ENCODE measurements at regions not wholly inside any gene's neighbourhood (a gene's known extent, or its start where the extent isn't known, plus 50 kb on each side); places are given as distances from the start of the nearest gene placed in this dataset.
"Not testable (repeated sequence)": the region's sequence is repeated elsewhere in the genome, so short reads cannot be mapped to it uniquely, and the experiment has no call there.

- not testable (repeated sequence) for H3K79me2 ChIP-seq (ENCODE audit: control insufficient read depth, insufficient read depth, low read length, poor library complexity); H2BK5ac ChIP-seq (ENCODE audit: low read depth, low read length, poor library complexity); H3K79me1 ChIP-seq (ENCODE audit: low read length)
Measured at GRCh38 chr1:143884932-143885574, 86.7 kb downstream of the FAM72C start.

DNA sequence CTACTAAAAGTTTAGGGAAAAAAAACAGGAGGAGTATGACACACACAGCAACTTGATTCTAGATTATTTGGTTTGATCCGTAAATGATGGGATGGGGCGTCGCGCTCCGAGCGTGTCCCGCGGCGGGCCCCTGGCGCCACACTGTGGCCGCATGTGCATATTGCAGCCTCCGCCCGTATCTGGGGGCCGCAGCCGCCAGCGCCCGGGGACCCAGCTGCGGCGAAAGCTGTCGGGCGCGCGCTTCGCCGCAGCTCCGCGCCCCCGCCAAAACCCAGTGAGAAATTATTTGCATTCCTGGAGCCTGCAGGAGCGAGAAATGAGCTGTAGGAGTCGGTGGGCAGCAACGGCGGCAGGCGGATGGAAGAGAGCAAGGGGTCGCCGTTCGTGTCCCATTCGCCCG is 87.3 kb downstream of the FAM72C start:
- H2AFZ ChIP-seq (ENCODE audit: insufficient read depth, low read length, poor library complexity); H3K18ac ChIP-seq (ENCODE audit: low read length); H4K12ac ChIP-seq (ENCODE audit: low read depth, low read length); H3K4me3 ChIP-seq (ENCODE audit: low read depth, low read length); H2AK5ac ChIP-seq (ENCODE audit: low read length); H3K4ac ChIP-seq (ENCODE audit: low read depth, low read length); H3K36me3 ChIP-seq (ENCODE audit: control insufficient read depth in 1 of 2, insufficient read depth in 2 of 2, low read length in 2 of 2); H3K23ac ChIP-seq (ENCODE audit: low read length); H2BK5ac ChIP-seq (ENCODE audit: low read depth, low read length, poor library complexity); H3K79me1 ChIP-seq (ENCODE audit: low read length); H3K27me3 ChIP-seq (ENCODE audit: insufficient read depth, low read length); H2BK120ac ChIP-seq (ENCODE audit: insufficient read depth, low read length, poor library complexity); H4K91ac ChIP-seq (ENCODE audit: low read depth, low read length); H3K9ac ChIP-seq (ENCODE audit: low read length); H3K4me2 ChIP-seq (ENCODE audit: low read length); H2BK12ac ChIP-seq (ENCODE audit: low read length); H3K14ac ChIP-seq (ENCODE audit: low read length); DNase-seq; H3K4me1 ChIP-seq (ENCODE audit: control insufficient read depth in 1 of 2, insufficient read depth in 2 of 2, low read length in 2 of 2); H3K79me2 ChIP-seq (ENCODE audit: control insufficient read depth, insufficient read depth, low read length, poor library complexity); H3K27ac ChIP-seq (ENCODE audit: low read depth, low read length); H3K9me3 ChIP-seq (ENCODE audit: insufficient read depth, low read depth, low read length); H4K8ac ChIP-seq (ENCODE audit: low read depth, low read length): not testable (repeated sequence)
- no CpG with 5 or more reads among the region's 38 CpGs for whole genome bisulfite sequencing (ENCODE audit: extremely low coverage, insufficient coverage, insufficient read length)

More at GRCh38 chr1:143884932-143885574, 86.7 kb downstream of the FAM72C start:
- H2BK120ac ChIP-seq (ENCODE audit: insufficient read depth, low read length, poor library complexity); H3K9me3 ChIP-seq (ENCODE audit: insufficient read depth, low read depth, low read length); H3K4me2 ChIP-seq (ENCODE audit: low read length); H3K27ac ChIP-seq (ENCODE audit: low read depth, low read length); H3K27me3 ChIP-seq (ENCODE audit: insufficient read depth, low read length); H4K8ac ChIP-seq (ENCODE audit: low read depth, low read length); H3K23ac ChIP-seq (ENCODE audit: low read length); H3K36me3 ChIP-seq (ENCODE audit: control insufficient read depth in 1 of 2, insufficient read depth in 2 of 2, low read length in 2 of 2); H3K4me3 ChIP-seq (ENCODE audit: low read depth, low read length); H3K4me1 ChIP-seq (ENCODE audit: control insufficient read depth in 1 of 2, insufficient read depth in 2 of 2, low read length in 2 of 2); H4K12ac ChIP-seq (ENCODE audit: low read depth, low read length); H2AFZ ChIP-seq (ENCODE audit: insufficient read depth, low read length, poor library complexity); H3K4ac ChIP-seq (ENCODE audit: low read depth, low read length); H3K18ac ChIP-seq (ENCODE audit: low read length); H4K91ac ChIP-seq (ENCODE audit: low read depth, low read length); H3K14ac ChIP-seq (ENCODE audit: low read length); H3K9ac ChIP-seq (ENCODE audit: low read length); H2BK12ac ChIP-seq (ENCODE audit: low read length); H2AK5ac ChIP-seq (ENCODE audit: low read length): not testable (repeated sequence)
- peak in 1 of 2 donors; percentile 37 for DNase-seq
- no CpG with 5 or more reads among the region's 53 CpGs for WGBS (ENCODE audit: extremely low coverage, insufficient coverage, insufficient read length)

- H2AFZ ChIP-seq (ENCODE audit: insufficient read depth, low read length, poor library complexity); H4K91ac ChIP-seq (ENCODE audit: low read depth, low read length); H2AK5ac ChIP-seq (ENCODE audit: low read length); H3K27me3 ChIP-seq (ENCODE audit: insufficient read depth, low read length); H3K14ac ChIP-seq (ENCODE audit: low read length); H3K4ac ChIP-seq (ENCODE audit: low read depth, low read length); H3K36me3 ChIP-seq (ENCODE audit: control insufficient read depth in 1 of 2, insufficient read depth in 2 of 2, low read length in 2 of 2); H3K27ac ChIP-seq (ENCODE audit: low read depth, low read length); H3K23ac ChIP-seq (ENCODE audit: low read length); H4K8ac ChIP-seq (ENCODE audit: low read depth, low read length); H2BK120ac ChIP-seq (ENCODE audit: insufficient read depth, low read length, poor library complexity); H3K4me1 ChIP-seq (ENCODE audit: control insufficient read depth in 1 of 2, insufficient read depth in 2 of 2, low read length in 2 of 2); DNase-seq; H3K9ac ChIP-seq (ENCODE audit: low read length); H3K9me3 ChIP-seq (ENCODE audit: insufficient read depth, low read depth, low read length); H3K4me3 ChIP-seq (ENCODE audit: low read depth, low read length); H2BK5ac ChIP-seq (ENCODE audit: low read depth, low read length, poor library complexity); H3K18ac ChIP-seq (ENCODE audit: low read length); H3K79me1 ChIP-seq (ENCODE audit: low read length); H2BK12ac ChIP-seq (ENCODE audit: low read length); H3K79me2 ChIP-seq (ENCODE audit: control insufficient read depth, insufficient read depth, low read length, poor library complexity); H4K12ac ChIP-seq (ENCODE audit: low read depth, low read length); H3K4me2 ChIP-seq (ENCODE audit: low read length): not testable (repeated sequence)
- no CpG with 5 or more reads among the region's 4 CpGs for WGBS (ENCODE audit: extremely low coverage, insufficient coverage, insufficient read length)
Measured at GRCh38 chr1:143879757-143880536, 91.8 kb downstream of the FAM72C start.

DNA sequence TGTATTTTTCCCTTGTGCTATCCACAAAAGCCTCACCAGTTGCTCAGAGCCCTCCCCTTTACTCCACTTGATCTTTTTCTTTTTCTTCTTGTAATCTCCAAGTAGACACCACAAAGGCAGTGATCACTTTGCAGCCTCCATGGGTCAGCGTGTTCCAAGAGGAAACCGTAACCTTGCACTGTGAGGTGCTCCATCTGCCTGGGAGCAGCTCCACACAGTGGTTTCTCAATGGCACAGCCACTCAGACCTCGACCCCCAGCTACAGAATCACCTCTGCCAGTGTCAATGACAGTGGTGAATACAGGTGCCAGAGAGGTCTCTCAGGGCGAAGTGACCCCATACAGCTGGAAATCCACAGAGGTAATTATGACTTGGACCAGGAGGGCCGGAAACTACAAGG is 95.8 kb downstream of the FAM72C start:
- H3K23ac ChIP-seq (ENCODE audit: low read length); H3K36me3 ChIP-seq (ENCODE audit: control insufficient read depth in 1 of 2, insufficient read depth in 2 of 2, low read length in 2 of 2); H4K8ac ChIP-seq (ENCODE audit: low read depth, low read length); H2BK120ac ChIP-seq (ENCODE audit: insufficient read depth, low read length, poor library complexity); H2AK5ac ChIP-seq (ENCODE audit: low read length); H3K9ac ChIP-seq (ENCODE audit: low read length); H3K4me3 ChIP-seq (ENCODE audit: low read depth, low read length); DNase-seq; H2BK12ac ChIP-seq (ENCODE audit: low read length); H3K79me1 ChIP-seq (ENCODE audit: low read length); H3K79me2 ChIP-seq (ENCODE audit: control insufficient read depth, insufficient read depth, low read length, poor library complexity); H4K12ac ChIP-seq (ENCODE audit: low read depth, low read length); H3K4me1 ChIP-seq (ENCODE audit: control insufficient read depth in 1 of 2, insufficient read depth in 2 of 2, low read length in 2 of 2); H2AFZ ChIP-seq (ENCODE audit: insufficient read depth, low read length, poor library complexity); H3K14ac ChIP-seq (ENCODE audit: low read length); H3K27ac ChIP-seq (ENCODE audit: low read depth, low read length); H3K27me3 ChIP-seq (ENCODE audit: insufficient read depth, low read length); H3K18ac ChIP-seq (ENCODE audit: low read length); H3K4me2 ChIP-seq (ENCODE audit: low read length); H3K4ac ChIP-seq (ENCODE audit: low read depth, low read length); H2BK5ac ChIP-seq (ENCODE audit: low read depth, low read length, poor library complexity); H3K9me3 ChIP-seq (ENCODE audit: insufficient read depth, low read depth, low read length); H4K91ac ChIP-seq (ENCODE audit: low read depth, low read length): not testable (repeated sequence)
- no CpG with 5 or more reads among the region's 5 CpGs for whole genome bisulfite sequencing (ENCODE audit: extremely low coverage, insufficient coverage, insufficient read length)

Data from trophoblast cell (in vitro differentiated cells and primary cell).